ENCODE measurements at regions not wholly inside any gene's neighbourhood (a gene's known extent, or its start where the extent isn't known, plus 50 kb on each side); places are given as distances from the start of the nearest gene placed in this dataset.

DNA sequence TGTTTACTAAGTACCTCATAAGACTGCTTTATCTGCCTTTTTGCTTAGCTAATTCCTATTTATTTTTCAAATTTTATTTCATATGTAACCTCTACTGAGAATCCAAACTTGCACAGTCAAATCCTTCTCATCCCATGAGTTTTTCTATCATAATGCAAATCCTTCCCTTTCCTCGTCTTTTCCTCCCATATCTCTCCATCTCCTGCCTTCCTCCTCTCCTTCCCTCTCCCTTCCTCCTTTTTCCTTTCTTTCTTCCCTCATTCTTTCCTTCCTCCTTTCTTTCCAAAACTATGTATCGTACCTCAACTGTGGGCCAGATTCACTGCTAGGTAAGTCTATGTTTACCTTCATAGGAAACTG, 201.4 kb upstream of the TMTC4 start:
- no peak overlapping the region for H3K4me2 ChIP-seq (ENCODE audit: control insufficient read depth, extremely low read depth, insufficient read depth, low read depth, low read length)
- no peak overlapping the region for H2AFZ ChIP-seq (ENCODE audit: control insufficient read depth, low read length)
- H3K27ac ChIP-seq (ENCODE audit: control insufficient read depth, insufficient read depth, low read length): no peak overlapping the region
- dilution Hi-C loops (cut with MboI; ENCODE audit: extremely low pct_ligation_motif_present, low sequenced_read_pairs): no loop called here
- H3K36me3 ChIP-seq (ENCODE audit: control insufficient read depth in 2 of 2, extremely low read depth in 1 of 2, insufficient read depth in 2 of 2, low read length in 2 of 2): no peaks in the 10 kb centered on the region
- H3K9me3 ChIP-seq (ENCODE audit: control insufficient read depth, low read depth, low read length): no peaks in the 10 kb centered on the region
- no peaks in the 10 kb centered on the region for H3K79me2 ChIP-seq (ENCODE audit: control insufficient read depth, insufficient read depth, low read length)
- DNase-seq (ENCODE audit: low read depth, low spot score): no peak
- H4K20me1 ChIP-seq (ENCODE audit: control insufficient read depth, extremely low read depth, insufficient read depth, low read length): no peaks in the 10 kb centered on the region
- H3K27me3 ChIP-seq (ENCODE audit: control insufficient read depth, extremely low read depth, insufficient read depth, low read length): no peaks in the 10 kb centered on the region
- H3K4me3 ChIP-seq (ENCODE audit: control insufficient read depth in 2 of 3, extremely low read depth in 1 of 3, insufficient read depth in 2 of 3, low read depth in 1 of 3, low read length in 3 of 3): no peak overlapping the region
- H3K9ac ChIP-seq (ENCODE audit: control insufficient read depth, extremely low read depth, insufficient read depth, low read length): no peak overlapping the region
- H3K9me1 ChIP-seq (ENCODE audit: control insufficient read depth, extremely low read depth, insufficient read depth, low read length): no peaks in the 10 kb centered on the region
- TF ChIP-seq EZH2 (IDR thresholded peaks at IDR 0.05; ENCODE audit: low read length): no peak
- TF ChIP-seq, protein P1, sequence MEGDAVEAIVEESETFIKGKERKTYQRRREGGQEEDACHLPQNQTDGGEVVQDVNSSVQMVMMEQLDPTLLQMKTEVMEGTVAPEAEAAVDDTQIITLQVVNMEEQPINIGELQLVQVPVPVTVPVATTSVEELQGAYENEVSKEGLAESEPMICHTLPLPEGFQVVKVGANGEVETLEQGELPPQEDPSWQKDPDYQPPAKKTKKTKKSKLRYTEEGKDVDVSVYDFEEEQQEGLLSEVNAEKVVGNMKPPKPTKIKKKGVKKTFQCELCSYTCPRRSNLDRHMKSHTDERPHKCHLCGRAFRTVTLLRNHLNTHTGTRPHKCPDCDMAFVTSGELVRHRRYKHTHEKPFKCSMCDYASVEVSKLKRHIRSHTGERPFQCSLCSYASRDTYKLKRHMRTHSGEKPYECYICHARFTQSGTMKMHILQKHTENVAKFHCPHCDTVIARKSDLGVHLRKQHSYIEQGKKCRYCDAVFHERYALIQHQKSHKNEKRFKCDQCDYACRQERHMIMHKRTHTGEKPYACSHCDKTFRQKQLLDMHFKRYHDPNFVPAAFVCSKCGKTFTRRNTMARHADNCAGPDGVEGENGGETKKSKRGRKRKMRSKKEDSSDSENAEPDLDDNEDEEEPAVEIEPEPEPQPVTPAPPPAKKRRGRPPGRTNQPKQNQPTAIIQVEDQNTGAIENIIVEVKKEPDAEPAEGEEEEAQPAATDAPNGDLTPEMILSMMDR (optimal IDR thresholded peaks at IDR 0.05 in 1 of 3, IDR thresholded peaks at IDR 0.05 in 1 of 3, conservative IDR thresholded peaks at IDR 0.05 in 1 of 3; ENCODE audit: extremely low read depth in 1 of 3, insufficient read depth in 2 of 3, low read length in 3 of 3): no peak
- FAIRE-seq: no peak
- H3K4me1 ChIP-seq (ENCODE audit: control insufficient read depth, extremely low read depth, insufficient read depth, low read length): no peaks in the 10 kb centered on the region

DNA sequence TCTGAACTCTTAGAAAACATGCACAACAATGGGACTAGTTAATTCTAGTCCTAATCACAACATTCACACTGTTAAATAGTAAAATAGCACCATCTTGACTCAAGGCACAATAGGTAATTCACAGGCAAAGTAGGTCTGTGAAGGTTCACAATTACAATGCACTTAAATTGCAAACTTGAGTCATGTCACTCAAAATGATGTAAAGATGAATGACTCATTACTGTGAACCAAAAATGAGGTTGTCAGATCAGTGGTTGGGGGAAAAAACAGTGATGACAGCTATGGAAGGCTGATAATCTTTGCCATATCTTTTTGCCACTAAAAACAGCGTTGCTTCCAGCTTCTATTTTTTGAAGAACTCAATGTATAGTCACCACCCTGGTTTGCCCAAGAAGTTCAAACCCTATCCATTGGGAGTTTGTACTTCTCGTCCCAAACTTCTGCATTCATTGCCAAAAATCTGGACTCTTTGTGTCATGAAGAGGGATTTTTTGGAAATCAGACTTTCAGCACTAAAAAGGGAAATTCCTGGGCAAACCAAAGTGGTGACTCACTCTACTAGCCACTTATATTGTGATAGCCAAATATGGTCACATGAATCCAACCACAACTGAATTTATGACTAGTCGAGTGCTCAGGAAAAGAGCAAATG, 200.9 kb upstream of the TMTC4 start:
- H3K27me3 ChIP-seq (ENCODE audit: control insufficient read depth, extremely low read depth, insufficient read depth, low read length): no peaks in the 10 kb centered on the region
- H2AFZ ChIP-seq (ENCODE audit: control insufficient read depth, low read length): no peak overlapping the region
- H4K20me1 ChIP-seq (ENCODE audit: control insufficient read depth, extremely low read depth, insufficient read depth, low read length): no peaks in the 10 kb centered on the region
- H3K9me1 ChIP-seq (ENCODE audit: control insufficient read depth, extremely low read depth, insufficient read depth, low read length): no peaks in the 10 kb centered on the region
- no peaks in the 10 kb centered on the region for H3K36me3 ChIP-seq (ENCODE audit: control insufficient read depth in 2 of 2, extremely low read depth in 1 of 2, insufficient read depth in 2 of 2, low read length in 2 of 2)
- H3K4me2 ChIP-seq (ENCODE audit: control insufficient read depth, extremely low read depth, insufficient read depth, low read depth, low read length): no peak overlapping the region
- no peaks in the 10 kb centered on the region for H3K79me2 ChIP-seq (ENCODE audit: control insufficient read depth, insufficient read depth, low read length)
- H3K4me1 ChIP-seq (ENCODE audit: control insufficient read depth, extremely low read depth, insufficient read depth, low read length): no peaks in the 10 kb centered on the region
- H3K9me3 ChIP-seq (ENCODE audit: control insufficient read depth, low read depth, low read length): no peaks in the 10 kb centered on the region
- TF ChIP-seq EZH2 (IDR thresholded peaks at IDR 0.05; ENCODE audit: low read length): no peak
- TF ChIP-seq, protein P1 (optimal IDR thresholded peaks at IDR 0.05 in 1 of 3, IDR thresholded peaks at IDR 0.05 in 1 of 3, conservative IDR thresholded peaks at IDR 0.05 in 1 of 3; ENCODE audit: extremely low read depth in 1 of 3, insufficient read depth in 2 of 3, low read length in 3 of 3): no peak
- dilution Hi-C loops (cut with MboI; ENCODE audit: extremely low pct_ligation_motif_present, low sequenced_read_pairs): no loop called here
- no peak overlapping the region for H3K9ac ChIP-seq (ENCODE audit: control insufficient read depth, extremely low read depth, insufficient read depth, low read length)
- no peak overlapping the region for H3K27ac ChIP-seq (ENCODE audit: control insufficient read depth, insufficient read depth, low read length)
- no peak for DNase-seq (ENCODE audit: low read depth, low spot score)
- H3K4me3 ChIP-seq (ENCODE audit: control insufficient read depth in 2 of 3, extremely low read depth in 1 of 3, insufficient read depth in 2 of 3, low read depth in 1 of 3, low read length in 3 of 3): no peak overlapping the region
- FAIRE-seq: no peak
